Posterior vena cava (tissue), 2 donors: ENCODE measurements at regions not wholly inside any gene's neighbourhood (a gene's known extent, or its start where the extent isn't known, plus 50 kb on each side); places are given as distances from the start of the nearest gene placed in this dataset.
"Not testable (repeated sequence)": the region's sequence is repeated elsewhere in the genome, so short reads cannot be mapped to it uniquely, and the experiment has no call there.

ENCODE experiments used
- DNase-seq: peaks from one replicate; pipeline ENCODE4 v3.0.0-alpha.2; 2020; ENCODE audit warnings: low spot score
- intact Hi-C, 2 donors: fragments of 100-400 bp; cut with DNase I; formaldehyde crosslinking; loops; one replicate each; pipeline versions ENCODE4 v1.14.1 to v1.14.2; 2022 to 2023
- donor health status: DM: yes; HTN: yes; CAD: no.
- donor health status: DM: yes; HTN: yes; CAD: no.

- intact Hi-C loops, result no loop called here
- DNase-seq, result no peak
Observed at GRCh38 chr7:51639661-51640334, 323.2 kb upstream of the COBL start.

GRCh38 chr7:51636503-51636902 is 319.9 kb upstream of the COBL start:
- DNase-seq, result no peak
- intact Hi-C loops, result no loop called here

- intact Hi-C loops, result no loop called here
Observed at GRCh38 chr7:51635775-51636174, 319.2 kb upstream of the COBL start.

GRCh38 chr7:51634538-51634937 is 317.9 kb upstream of the COBL start:
- DNase-seq, result no peak
- intact Hi-C loops, result no loop called here

More at GRCh38 chr7:51635775-51636174, 319.2 kb upstream of the COBL start:
- no peak for DNase-seq

GRCh38 chr7:51634025-51634424 is 317.4 kb upstream of the COBL start:
- no peak for DNase-seq
- intact Hi-C loops, result no loop called here

GRCh38 chr7:51633596-51633995 is 317.0 kb upstream of the COBL start:
- intact Hi-C loops, result no loop called here
- no peak for DNase-seq

GRCh38 chr7:51633006-51633405 is 316.4 kb upstream of the COBL start:
- DNase-seq, result no peak
- intact Hi-C loops, result no loop called here

GRCh38 chr7:51630933-51631332 is 314.3 kb upstream of the COBL start:
- DNase-seq, result no peak
- intact Hi-C loops, result no loop called here

GRCh38 chr7:51629206-51629605 is 312.6 kb upstream of the COBL start:
- intact Hi-C loops, result no loop called here
- DNase-seq, result no peak

- intact Hi-C loops, result no loop called here
- DNase-seq, result no peak
Observed at GRCh38 chr7:51621956-51622355, 305.3 kb upstream of the COBL start.

- intact Hi-C loops, result no loop called here
Observed at GRCh38 chr7:51620706-51621105, 304.1 kb upstream of the COBL start.

GRCh38 chr7:51619880-51620279 is 303.3 kb upstream of the COBL start:
- intact Hi-C loops, result no loop called here
- no peak for DNase-seq

More at GRCh38 chr7:51620706-51621105, 304.1 kb upstream of the COBL start:
- no peak for DNase-seq

GRCh38 chr7:51617686-51618085 is 301.1 kb upstream of the COBL start:
- intact Hi-C loops, result no loop called here
- DNase-seq, result no peak

- intact Hi-C loops, result no loop called here
- DNase-seq, result no peak
Observed at GRCh38 chr7:51613911-51614357, 297.3 kb upstream of the COBL start.

GRCh38 chr7:51611937-51612336 is 295.3 kb upstream of the COBL start:
- DNase-seq, result no peak
- intact Hi-C loops, result loop anchor here in 1 of 2 donors (1.0 kb wide), 1 partner anchor 20 kb away; no protein-coding TSS in a partner anchor

- no peak for DNase-seq
Observed at GRCh38 chr7:51607447-51607846, 290.8 kb upstream of the COBL start.

GRCh38 chr7:51606601-51607154 is 290.1 kb upstream of the COBL start:
- intact Hi-C loops, result no loop called here
- no peak for DNase-seq

More at GRCh38 chr7:51607447-51607846, 290.8 kb upstream of the COBL start:
- intact Hi-C loops, result no loop called here

- intact Hi-C loops, result no loop called here
- DNase-seq, result no peak
Observed at GRCh38 chr7:51602376-51602775, 285.8 kb upstream of the COBL start.

GRCh38 chr7:51601461-51601860 is 284.9 kb upstream of the COBL start:
- no peak for DNase-seq
- intact Hi-C loops, result no loop called here

GRCh38 chr7:51599935-51600334 is 283.3 kb upstream of the COBL start:
- intact Hi-C loops, DNase-seq: not testable (repeated sequence)

- intact Hi-C loops, result no loop called here
- DNase-seq, result no peak
Observed at GRCh38 chr7:51593628-51594027, 277.0 kb upstream of the COBL start.
